Stomach (tissue), 8 donors: ENCODE measurements at regions not wholly inside any gene's neighbourhood (a gene's known extent, or its start where the extent isn't known, plus 50 kb on each side); places are given as distances from the start of the nearest gene placed in this dataset.
A peak's percentile ranks its signal among the peaks of the same experiment; 100 is the strongest.
"Not testable (repeated sequence)": the region's sequence is repeated elsewhere in the genome, so short reads cannot be mapped to it uniquely, and the experiment has no call there.

Source experiments
- DNase-seq, 2 donors: peaks; one replicate each; pipeline versions ENCODE4 v3.0.0 to v3.0.0-alpha.2; 2013 to 2019
- H3K27ac ChIP-seq, 5 donors: fragments of 200-600 bp in 4 of 5; sonication (generic) in 4 of 5; one replicate each; pipeline ENCODE4 v1.5.1; 2013 to 2019; ENCODE audit warnings: mild to moderate bottlenecking in 1 of 5, moderate library complexity in 1 of 5
- H3K27me3 ChIP-seq, 3 donors: fragments of 200-600 bp; sonication (generic); one replicate each; pipeline ENCODE4 v1.5.1; 2017 to 2019; ENCODE audit warnings: mixed run types in 1 of 3
- H3K36me3 ChIP-seq, 4 donors: fragments of 200-600 bp; sonication (generic); 1 replicate in 3 of 4; 2 replicates in 1 of 4; pipeline ENCODE4 v1.5.1; 2016 to 2019
- H3K4me1 ChIP-seq, 4 donors: fragments of 200-600 bp; sonication (generic); one replicate each; pipeline ENCODE4 v1.5.1; 2016 to 2019
- H3K4me3 ChIP-seq, 4 donors: fragments of 200-600 bp; sonication (generic) in 3 of 4; one replicate each; pipeline ENCODE4 v1.5.1; 2016 to 2019; ENCODE audit warnings: mild to moderate bottlenecking in 1 of 4
- H3K9me3 ChIP-seq, 4 donors: fragments of 200-600 bp; sonication (generic); one replicate each; pipeline ENCODE4 v1.5.1; 2016 to 2019
- EP300 ChIP-seq: sonication (generic); formaldehyde crosslinking; IDR thresholded peaks from one replicate; pipeline ENCODE4 v1.6.1; 2017; ENCODE audit warnings: antibody characterized with exemption
- POLR2A ChIP-seq, 4 donors: fragments of 450-650 bp; IDR thresholded peaks; one replicate each; pipeline ENCODE4 v1.6.1; 2016; ENCODE audit warnings: antibody characterized with exemption in 4 of 4, control low read depth in 2 of 4, mild to moderate bottlenecking in 1 of 4, moderate library complexity in 1 of 4
- POLR2AphosphoS5 ChIP-seq, 3 donors: sonication (generic); formaldehyde crosslinking; IDR thresholded peaks; one replicate each; pipeline ENCODE4 v1.6.1; 2016; ENCODE audit warnings: antibody characterized with exemption in 3 of 3
- WGBS, 5 donors: extraction: QIAGEN DNeasy Blood & Tissue Kit in 3 of 5; methylation state at CpG; one replicate each; pipeline versions ENCODE4 v1.1.5 to v1.1.7; 2013 to 2018; 5-methylcytosine and 5-hydroxymethylcytosine counted together
- intact Hi-C: fragments of 100-400 bp; cut with DNase I; formaldehyde crosslinking; loops from one replicate; pipeline ENCODE4 v1.15.1; 2023; ENCODE audit warnings: low total_unique reads
- TF ChIP-seq, protein P1 (sequence below), 7 experiments: fragments of 450-650 bp in 4 of 7; fragments of 200-600 bp in 3 of 7; sonication (generic) in 3 of 7; IDR thresholded peaks; one replicate each; pipeline ENCODE4 v1.5.1; 2016 to 2019; ENCODE audit warnings: antibody characterized with exemption in 7 of 7, control low read depth in 2 of 7, mild to moderate bottlenecking in 1 of 7
- donor health status: healthy with polysubstance abuse.
- donor health status: Bipolar disorder and iron deficiency.
- donor health status: healthy.

DNA sequence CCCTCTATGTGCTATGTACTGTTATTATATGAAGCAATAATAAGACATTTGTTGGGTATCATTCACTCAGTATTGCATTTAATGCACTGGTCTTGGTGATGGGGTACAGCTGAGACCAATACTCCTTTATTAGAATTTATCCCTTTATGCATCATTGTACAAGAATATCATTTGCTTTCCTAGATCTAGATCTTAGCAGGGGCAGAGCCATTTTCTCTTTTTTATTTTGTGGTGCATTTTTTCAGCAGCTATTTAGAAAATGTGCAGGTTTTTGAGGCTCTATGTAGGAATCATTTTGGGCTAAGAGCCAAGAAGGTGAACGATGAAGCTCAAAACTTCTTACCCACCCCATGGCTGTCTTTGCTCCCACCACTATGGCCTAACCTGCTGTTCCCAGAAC, 114.2 kb downstream of the OR2B2 start:
- intact Hi-C loops, result no loop called here
- TF ChIP-seq POLR2AphosphoS5 (IDR thresholded peaks at IDR 0.05) (no peak), POLR2A (IDR thresholded peaks at IDR 0.05) (no peak)
- TF ChIP-seq, protein P1, sequence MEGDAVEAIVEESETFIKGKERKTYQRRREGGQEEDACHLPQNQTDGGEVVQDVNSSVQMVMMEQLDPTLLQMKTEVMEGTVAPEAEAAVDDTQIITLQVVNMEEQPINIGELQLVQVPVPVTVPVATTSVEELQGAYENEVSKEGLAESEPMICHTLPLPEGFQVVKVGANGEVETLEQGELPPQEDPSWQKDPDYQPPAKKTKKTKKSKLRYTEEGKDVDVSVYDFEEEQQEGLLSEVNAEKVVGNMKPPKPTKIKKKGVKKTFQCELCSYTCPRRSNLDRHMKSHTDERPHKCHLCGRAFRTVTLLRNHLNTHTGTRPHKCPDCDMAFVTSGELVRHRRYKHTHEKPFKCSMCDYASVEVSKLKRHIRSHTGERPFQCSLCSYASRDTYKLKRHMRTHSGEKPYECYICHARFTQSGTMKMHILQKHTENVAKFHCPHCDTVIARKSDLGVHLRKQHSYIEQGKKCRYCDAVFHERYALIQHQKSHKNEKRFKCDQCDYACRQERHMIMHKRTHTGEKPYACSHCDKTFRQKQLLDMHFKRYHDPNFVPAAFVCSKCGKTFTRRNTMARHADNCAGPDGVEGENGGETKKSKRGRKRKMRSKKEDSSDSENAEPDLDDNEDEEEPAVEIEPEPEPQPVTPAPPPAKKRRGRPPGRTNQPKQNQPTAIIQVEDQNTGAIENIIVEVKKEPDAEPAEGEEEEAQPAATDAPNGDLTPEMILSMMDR (IDR thresholded peaks at IDR 0.05), result no peak
- Histone ChIP-seq H3K4me1 (peaks cover 0 to 7% (median 1%) of the 10 kb centered on the region in 4 donors), H3K4me3 (no peak overlapping the region), H3K27me3 (peaks cover 0 to 8% (median 0%) of the 10 kb centered on the region in 3 donors), H3K9me3 (no peaks in the 10 kb centered on the region), H3K27ac (no peak overlapping the region), H3K36me3 (no peaks in the 10 kb centered on the region)
- no peak for DNase-seq
- 73 to 80% (median 77%) methylated on average over 1 of the region's 1 CpG for WGBS, 5 donors

DNA sequence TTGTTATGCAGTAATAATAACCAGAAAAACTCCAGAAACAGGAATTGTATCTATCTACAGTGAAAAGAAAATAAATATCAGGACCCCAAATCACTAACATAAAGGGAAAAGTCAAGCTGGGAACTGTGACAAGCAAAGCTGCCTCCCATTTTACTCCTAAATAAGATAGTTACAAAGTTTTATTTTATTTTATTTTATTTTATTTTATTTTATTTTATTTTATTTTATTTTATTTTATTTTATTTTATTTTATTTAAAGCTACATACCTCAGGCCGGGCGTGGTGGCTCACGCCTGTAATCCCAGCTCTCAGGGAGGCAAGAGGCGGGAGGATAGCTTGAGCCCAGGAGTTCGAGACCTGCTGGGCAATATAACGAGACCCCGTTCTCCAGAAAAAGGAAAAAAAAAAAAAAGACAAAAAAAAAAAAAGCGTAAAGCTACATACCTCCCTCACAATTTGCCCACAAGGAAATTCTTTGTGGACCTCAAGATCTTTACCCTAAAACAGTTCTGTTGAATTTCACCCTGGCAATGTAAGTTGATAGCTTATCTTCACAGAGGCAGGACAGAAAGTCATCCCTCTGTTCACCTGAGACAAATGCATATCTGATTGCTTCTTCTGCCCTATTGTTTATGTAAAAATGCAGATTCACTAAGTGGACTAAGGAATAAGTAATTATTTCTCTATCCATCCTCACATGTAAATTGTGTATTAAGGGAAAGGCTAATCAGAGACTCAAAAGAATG, 115.3 kb downstream of the OR2B2 start:
- WGBS, 5 donors, result 78 to 92% (median 88%) methylated on average over 8 of the region's 8 CpGs
- H3K36me3 ChIP-seq, H3K27ac ChIP-seq, H3K9me3 ChIP-seq, H3K4me3 ChIP-seq, intact Hi-C loops, DNase-seq, H3K27me3 ChIP-seq: not testable (repeated sequence)
- peaks cover 4 to 17% (median 12%) of the 10 kb centered on the region in 4 donors for H3K4me1 ChIP-seq

DNA sequence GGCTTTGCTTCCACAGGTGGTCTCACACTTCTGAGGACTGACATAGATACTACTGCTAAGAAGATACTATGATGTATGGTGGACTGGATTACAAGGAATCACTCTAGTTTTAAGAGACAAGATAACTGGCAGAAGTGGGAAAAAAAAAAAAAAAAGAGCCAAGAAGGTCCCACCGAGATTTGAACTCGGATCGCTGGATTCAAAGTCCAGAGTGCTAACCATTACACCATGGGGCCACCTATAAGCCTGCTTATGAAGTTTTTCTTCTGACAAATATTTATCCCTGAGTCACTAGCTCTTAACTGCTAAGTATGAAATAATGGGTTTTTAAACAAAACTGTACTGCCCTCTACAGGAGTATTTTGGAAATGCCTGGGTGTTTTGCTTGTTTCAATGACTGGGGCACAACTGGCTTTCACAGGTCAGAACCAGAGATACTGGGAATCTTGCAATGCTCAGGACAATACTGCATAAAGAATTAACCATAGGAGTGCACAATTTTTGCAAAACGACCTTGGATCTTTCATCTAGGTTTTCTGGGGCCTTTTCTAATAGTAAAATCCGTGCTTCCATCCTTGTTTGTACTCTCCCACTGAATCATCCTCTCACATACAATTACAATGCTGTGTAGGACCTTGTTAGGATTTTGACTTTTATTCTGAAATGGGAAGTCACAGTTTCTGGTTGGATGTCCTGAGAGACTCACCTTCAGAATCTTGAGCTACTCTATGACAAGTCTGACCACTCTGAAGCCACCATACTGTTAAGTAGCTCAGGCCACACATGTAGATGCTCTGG, 116.3 kb downstream of the OR2B2 start:
- no peaks in the 10 kb centered on the region for H3K9me3 ChIP-seq
- peaks cover 4 to 25% (median 19%) of the 10 kb centered on the region in 4 donors for H3K4me1 ChIP-seq
- intact Hi-C loops, result no loop called here
- H3K27me3 ChIP-seq, result peaks cover 0 to 4% (median 0%) of the 10 kb centered on the region in 3 donors
- WGBS, 5 donors, result 3 to 11% (median 5%) methylated on average over 5 of the region's 5 CpGs
- H3K4me3 ChIP-seq, result no peak overlapping the region
- no peak for TF ChIP-seq EP300
- TF ChIP-seq, protein P1 (IDR thresholded peaks at IDR 0.05), result peak in 5 of 7 experiments; percentile 75 to 88 (median 82)
- peak in 1 of 3 donors; percentile 51 for TF ChIP-seq POLR2AphosphoS5 (IDR thresholded peaks at IDR 0.05)
- H3K27ac ChIP-seq, result no peak overlapping the region
- DNase-seq, result peak in 1 of 2 donors; percentile 95
- H3K36me3 ChIP-seq, result no peaks in the 10 kb centered on the region

DNA sequence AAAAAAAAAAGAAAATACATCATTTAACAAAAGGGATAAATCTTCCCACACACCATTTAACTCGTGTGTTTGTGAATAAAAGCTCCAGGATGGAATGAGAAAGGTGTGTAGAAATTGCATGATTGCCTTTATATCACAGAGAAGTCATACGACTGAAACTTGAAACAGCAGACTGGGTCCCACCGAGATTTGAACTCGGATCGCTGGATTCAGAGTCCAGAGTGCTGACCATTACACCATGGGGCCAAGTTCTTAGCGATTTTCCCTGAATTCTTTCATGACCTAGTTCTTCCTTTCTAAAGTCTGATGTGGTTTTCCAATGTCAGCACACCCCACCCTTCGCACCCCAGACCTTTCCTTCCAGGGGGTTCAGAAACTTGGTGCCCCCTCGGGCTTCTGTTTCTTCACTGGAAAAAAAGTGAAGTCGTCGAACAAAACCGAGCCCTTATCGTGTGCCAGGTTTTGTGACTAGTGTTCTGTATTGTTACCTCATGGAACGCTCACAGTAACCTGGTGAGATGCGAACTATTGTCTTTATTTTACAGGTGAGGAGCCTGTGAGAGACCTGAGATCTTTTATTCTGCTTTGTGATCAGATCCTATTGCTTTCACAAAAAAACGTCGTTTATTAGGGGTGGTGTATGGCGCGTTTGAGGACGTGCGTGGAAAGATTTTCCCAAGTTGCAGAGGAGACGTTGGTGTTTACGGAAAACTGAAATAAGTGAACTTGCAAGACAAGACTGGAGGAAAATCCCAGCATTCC, 120.8 kb downstream of the OR2B2 start:
- WGBS, 5 donors, result 3 to 4% (median 3%) methylated on average over 22 of the region's 22 CpGs
- DNase-seq, result peak; percentile 43 to 89

DNA sequence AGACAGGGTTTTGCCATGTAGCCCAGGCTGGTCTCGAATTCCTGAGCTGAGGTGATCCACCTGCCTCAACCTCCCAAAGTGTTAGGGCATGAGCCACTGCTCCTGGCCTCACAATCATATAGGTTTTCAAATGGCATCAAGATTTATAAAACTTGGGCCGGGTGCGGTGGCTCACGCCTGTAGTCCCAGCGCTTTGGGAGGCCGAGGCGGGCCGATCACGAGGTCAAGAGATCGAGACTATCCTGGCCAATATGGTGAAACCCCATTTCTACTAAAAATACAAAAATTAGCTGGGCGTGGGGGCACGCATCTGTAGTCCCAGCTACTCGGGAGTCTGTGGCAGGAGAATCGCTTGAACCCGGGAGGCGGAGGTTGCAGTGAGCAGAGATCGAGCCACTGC, 123.8 kb downstream of the OR2B2 start:
- peaks cover 4 to 22% (median 19%) of the 10 kb centered on the region in 4 donors for H3K4me1 ChIP-seq
- WGBS, 5 donors, result 93 to 97% (median 95%) methylated on average over 17 of the region's 17 CpGs
- H3K36me3 ChIP-seq, H3K9me3 ChIP-seq, DNase-seq, H3K4me3 ChIP-seq, intact Hi-C loops, H3K27ac ChIP-seq: not testable (repeated sequence)
- H3K27me3 ChIP-seq, result peaks cover 0 to 30% (median 0%) of the 10 kb centered on the region in 3 donors

More for the DNA sequence above, 120.8 kb downstream of the OR2B2 start:
- Histone ChIP-seq H3K27ac (peak overlapping the region in 3 of 5 donors; percentile 14 to 68 (median 18)), H3K9me3 (no peaks in the 10 kb centered on the region), H3K36me3 (no peaks in the 10 kb centered on the region), H3K4me1 (peaks cover 4 to 25% (median 19%) of the 10 kb centered on the region in 4 donors), H3K27me3 (peaks cover 0 to 17% (median 0%) of the 10 kb centered on the region in 3 donors), H3K4me3 (peak overlapping the region; percentile 32 to 58 (median 42))
- intact Hi-C loops, result no loop called here
- TF ChIP-seq EP300 (no peak), POLR2AphosphoS5 (IDR thresholded peaks at IDR 0.05) (no peak), POLR2A (IDR thresholded peaks at IDR 0.05) (no peak)
- TF ChIP-seq, protein P1 (IDR thresholded peaks at IDR 0.05), result no peak
